Mesendoderm (in vitro differentiated cells): ENCODE measurements at regions not wholly inside any gene's neighbourhood (a gene's known extent, or its start where the extent isn't known, plus 50 kb on each side); places are given as distances from the start of the nearest gene placed in this dataset.

Source experiments
- DNase-seq: peaks from one replicate; pipeline ENCODE4 v3.0.0; 2013
- H2AK5ac ChIP-seq: 2 replicates; pipeline ENCODE4 v1.6.1; 2013; ENCODE audit warnings: low read length, inconsistent platforms
- H2BK120ac ChIP-seq: 2 replicates; pipeline ENCODE4 v1.6.1; 2013; ENCODE audit warnings: low read depth, mild to moderate bottlenecking, low read length, moderate library complexity, mixed read lengths
- H2BK15ac ChIP-seq: replicated peaks from 2 replicates; pipeline ENCODE4 v1.6.1; 2013; ENCODE audit warnings: low read depth, mild to moderate bottlenecking, moderate library complexity
- H2BK5ac ChIP-seq: 2 replicates; pipeline ENCODE4 v1.6.1; 2013; ENCODE audit warnings: low read length, inconsistent platforms
- H3K18ac ChIP-seq: 2 replicates; pipeline ENCODE4 v1.6.1; 2013; ENCODE audit warnings: mild to moderate bottlenecking, low read length, mixed read lengths
- H3K23ac ChIP-seq: one replicate; pipeline ENCODE4 v1.6.1; 2013; ENCODE audit warnings: low read length
- H3K27ac ChIP-seq: 2 replicates; pipeline ENCODE4 v1.5.1; 2013; ENCODE audit warnings: low read depth, mild to moderate bottlenecking, inconsistent platforms, low read length, moderate library complexity
- H3K27me3 ChIP-seq: 2 replicates; pipeline ENCODE4 v1.6.1; 2013; ENCODE audit warnings: low read length, control low read depth, mild to moderate bottlenecking, inconsistent platforms; ENCODE audit not compliant: insufficient read depth, poor library complexity
- H3K36me3 ChIP-seq: 2 replicates; pipeline ENCODE4 v1.6.1; 2013; ENCODE audit warnings: low read length, inconsistent platforms; ENCODE audit not compliant: control insufficient read depth, insufficient read depth
- H3K4ac ChIP-seq: one replicate; pipeline ENCODE4 v1.6.1; 2013; ENCODE audit warnings: low read depth, mild to moderate bottlenecking, low read length, moderate library complexity
- H3K4me1 ChIP-seq: 2 replicates; pipeline ENCODE4 v1.6.1; 2013; ENCODE audit warnings: low read depth, low read length, inconsistent platforms; ENCODE audit not compliant: control insufficient read depth
- H3K4me2 ChIP-seq: 2 replicates; pipeline ENCODE4 v1.6.1; 2013; ENCODE audit warnings: low read length
- H3K4me3 ChIP-seq: 2 replicates; pipeline ENCODE4 v1.5.1; 2013; ENCODE audit warnings: mild to moderate bottlenecking, low read length
- H3K56ac ChIP-seq: one replicate; pipeline ENCODE4 v1.6.1; 2013; ENCODE audit warnings: low read length
- H3K79me1 ChIP-seq: 2 replicates; pipeline ENCODE4 v1.6.1; 2013; ENCODE audit warnings: low read length, inconsistent platforms
- H3K79me2 ChIP-seq: 2 replicates; pipeline ENCODE4 v1.6.1; 2013; ENCODE audit warnings: mild to moderate bottlenecking, low read length; ENCODE audit not compliant: control insufficient read depth, insufficient read depth
- H3K9ac ChIP-seq: 2 replicates; pipeline ENCODE4 v1.6.1; 2013; ENCODE audit warnings: low read length, inconsistent platforms
- H4K5ac ChIP-seq: one replicate; pipeline ENCODE4 v1.6.1; 2013; ENCODE audit warnings: low read length
- H4K8ac ChIP-seq: one replicate; pipeline ENCODE4 v1.6.1; 2013; ENCODE audit warnings: low read depth, mild to moderate bottlenecking, control low read depth, low read length, moderate library complexity
- WGBS: extraction: QIAGEN DNeasy Blood & Tissue Kit; methylation state at CpG from one replicate; pipeline ENCODE4 v1.1.7; 2013; ENCODE audit warnings: low lambda C conversion rate, missing lambda C conversion rate; ENCODE audit not compliant: insufficient coverage; ENCODE audit errors: extremely low coverage; 5-methylcytosine and 5-hydroxymethylcytosine counted together

- H2AK5ac ChIP-seq = no peak overlapping the region
- H3K4me2 ChIP-seq = no peak overlapping the region
- H2BK120ac ChIP-seq = no peak overlapping the region
- no peak overlapping the region for H3K23ac ChIP-seq
- H3K27me3 ChIP-seq = no peaks in the 10 kb centered on the region
- no peak overlapping the region for H3K4me3 ChIP-seq
- no peaks in the 10 kb centered on the region for H3K79me1 ChIP-seq
- no peak overlapping the region for H2BK5ac ChIP-seq
- no peak overlapping the region for H2BK15ac ChIP-seq
- no peak overlapping the region for H3K27ac ChIP-seq
- no CpG with 5 or more reads among the region's 6 CpGs for WGBS
- no peak for DNase-seq
- no peak overlapping the region for H4K8ac ChIP-seq
- H4K5ac ChIP-seq = no peak overlapping the region
- H3K18ac ChIP-seq = no peak overlapping the region
- H3K36me3 ChIP-seq = no peaks in the 10 kb centered on the region
- no peak overlapping the region for H3K4ac ChIP-seq
- no peaks in the 10 kb centered on the region for H3K4me1 ChIP-seq
- H3K9ac ChIP-seq = no peak overlapping the region
- H3K79me2 ChIP-seq = no peaks in the 10 kb centered on the region
- H3K56ac ChIP-seq = no peak overlapping the region
Observed at GRCh38 chr1:87812871-87813577, 484.3 kb downstream of the LMO4 start.

- no peaks in the 10 kb centered on the region for H3K27me3 ChIP-seq
- H3K4ac ChIP-seq = no peak overlapping the region
- no peak overlapping the region for H2BK120ac ChIP-seq
- no peaks in the 10 kb centered on the region for H3K79me1 ChIP-seq
- H3K4me2 ChIP-seq = no peak overlapping the region
- DNase-seq = no peak
- no peak overlapping the region for H2AK5ac ChIP-seq
- no peaks in the 10 kb centered on the region for H3K79me2 ChIP-seq
- no peak overlapping the region for H4K8ac ChIP-seq
- no peak overlapping the region for H3K18ac ChIP-seq
- no peak overlapping the region for H4K5ac ChIP-seq
- no peaks in the 10 kb centered on the region for H3K4me1 ChIP-seq
- H3K4me3 ChIP-seq = no peak overlapping the region
- H3K56ac ChIP-seq = no peak overlapping the region
- no peaks in the 10 kb centered on the region for H3K36me3 ChIP-seq
- no CpG with 5 or more reads among the region's 1 CpG for WGBS
- no peak overlapping the region for H2BK15ac ChIP-seq
- no peak overlapping the region for H3K23ac ChIP-seq
- H3K9ac ChIP-seq = no peak overlapping the region
- no peak overlapping the region for H2BK5ac ChIP-seq
- no peak overlapping the region for H3K27ac ChIP-seq
Observed at GRCh38 chr1:87814573-87814972, 485.9 kb downstream of the LMO4 start.

GRCh38 chr1:87816646-87817045, 488.0 kb downstream of the LMO4 start:
- H3K27ac ChIP-seq = no peak overlapping the region
- no peak overlapping the region for H4K8ac ChIP-seq
- no peak overlapping the region for H3K56ac ChIP-seq
- no peak overlapping the region for H2BK120ac ChIP-seq
- no peak for DNase-seq
- no peak overlapping the region for H4K5ac ChIP-seq
- H2BK15ac ChIP-seq = no peak overlapping the region
- WGBS = no CpG with 5 or more reads among the region's 3 CpGs
- no peak overlapping the region for H3K18ac ChIP-seq
- H3K79me1 ChIP-seq = no peaks in the 10 kb centered on the region
- H3K36me3 ChIP-seq = no peaks in the 10 kb centered on the region
- no peak overlapping the region for H3K4ac ChIP-seq
- H3K23ac ChIP-seq = no peak overlapping the region
- no peaks in the 10 kb centered on the region for H3K27me3 ChIP-seq
- no peaks in the 10 kb centered on the region for H3K79me2 ChIP-seq
- no peak overlapping the region for H2BK5ac ChIP-seq
- H3K4me1 ChIP-seq = no peaks in the 10 kb centered on the region
- H2AK5ac ChIP-seq = no peak overlapping the region
- no peak overlapping the region for H3K4me3 ChIP-seq
- H3K4me2 ChIP-seq = no peak overlapping the region
- H3K9ac ChIP-seq = no peak overlapping the region

- no peak for DNase-seq
- no peaks in the 10 kb centered on the region for H3K27me3 ChIP-seq
- no CpG with 5 or more reads among the region's 8 CpGs for WGBS
Observed at GRCh38 chr1:87820668-87821334, 492.1 kb downstream of the LMO4 start.

GRCh38 chr1:87821335-87821697, 492.6 kb downstream of the LMO4 start:
- no peak overlapping the region for H2BK5ac ChIP-seq
- no peaks in the 10 kb centered on the region for H3K79me1 ChIP-seq
- no peak overlapping the region for H3K9ac ChIP-seq

More at GRCh38 chr1:87820668-87821334, 492.1 kb downstream of the LMO4 start:
- no peak overlapping the region for H3K4me3 ChIP-seq
- no peaks in the 10 kb centered on the region for H3K4me1 ChIP-seq
- H3K79me2 ChIP-seq = no peaks in the 10 kb centered on the region
- H3K18ac ChIP-seq = no peak overlapping the region
- H3K23ac ChIP-seq = no peak overlapping the region
- H3K9ac ChIP-seq = no peak overlapping the region
- H2BK15ac ChIP-seq = no peak overlapping the region
- H2BK5ac ChIP-seq = no peak overlapping the region
- H3K36me3 ChIP-seq = no peaks in the 10 kb centered on the region
- H3K4me2 ChIP-seq = no peak overlapping the region
- H2AK5ac ChIP-seq = no peak overlapping the region
- no peak overlapping the region for H2BK120ac ChIP-seq
- H3K56ac ChIP-seq = no peak overlapping the region
- no peak overlapping the region for H4K5ac ChIP-seq
- H4K8ac ChIP-seq = no peak overlapping the region
- H3K79me1 ChIP-seq = no peaks in the 10 kb centered on the region
- no peak overlapping the region for H3K27ac ChIP-seq
- no peak overlapping the region for H3K4ac ChIP-seq

More at GRCh38 chr1:87821335-87821697, 492.6 kb downstream of the LMO4 start:
- H3K23ac ChIP-seq = no peak overlapping the region
- H2BK15ac ChIP-seq = no peak overlapping the region
- no CpG with 5 or more reads among the region's 5 CpGs for WGBS
- H3K4me3 ChIP-seq = no peak overlapping the region
- H4K8ac ChIP-seq = no peak overlapping the region
- no peak overlapping the region for H3K27ac ChIP-seq
- no peaks in the 10 kb centered on the region for H3K36me3 ChIP-seq
- no peak overlapping the region for H3K4me2 ChIP-seq
- DNase-seq = no peak
- no peak overlapping the region for H3K18ac ChIP-seq
- H3K27me3 ChIP-seq = no peaks in the 10 kb centered on the region
- no peaks in the 10 kb centered on the region for H3K4me1 ChIP-seq
- no peak overlapping the region for H3K4ac ChIP-seq
- H4K5ac ChIP-seq = no peak overlapping the region
- H3K79me2 ChIP-seq = no peaks in the 10 kb centered on the region
- no peak overlapping the region for H3K56ac ChIP-seq
- no peak overlapping the region for H2AK5ac ChIP-seq
- H2BK120ac ChIP-seq = no peak overlapping the region
